ENCODE measurements at regions not wholly inside any gene's neighbourhood (a gene's known extent, or its start where the extent isn't known, plus 50 kb on each side); places are given as distances from the start of the nearest gene placed in this dataset.

- DNase-seq (ENCODE audit: low read depth in 1 of 2, low spot score in 2 of 2) = no peak
Observed at GRCh38 chr3:166199491-166199890, 362.3 kb upstream of the BCHE start.

DNA sequence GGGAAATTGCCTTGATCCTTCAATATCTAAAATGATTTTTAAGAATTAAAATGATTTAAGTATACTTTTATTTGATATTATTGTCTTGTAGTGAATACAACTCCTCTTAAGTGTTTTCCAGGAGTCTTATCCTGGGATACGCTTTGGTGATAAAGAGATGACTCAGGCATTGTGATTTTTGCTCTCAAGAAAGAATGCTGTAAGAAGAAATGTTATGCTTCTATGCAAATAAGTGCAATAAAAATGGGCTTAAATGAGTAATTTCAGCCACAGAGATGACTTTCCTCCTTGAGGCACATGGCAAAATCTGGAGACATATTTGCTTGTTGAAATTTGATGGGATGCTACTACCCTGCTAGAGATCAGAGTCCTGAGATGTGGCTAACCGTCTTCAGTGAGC lies 358.6 kb upstream of the BCHE start:
- no peak for DNase-seq (ENCODE audit: low read depth in 1 of 2, low spot score in 2 of 2)
- H3K4me1 ChIP-seq (replicated peaks) = no peaks in the 10 kb centered on the region
- no peaks in the 10 kb centered on the region for H3K27me3 ChIP-seq (replicated peaks)
- H3K4me3 ChIP-seq = no peak overlapping the region
- no peaks in the 10 kb centered on the region for H3K36me3 ChIP-seq
- no peaks in the 10 kb centered on the region for H3K9me3 ChIP-seq (replicated peaks)
- H3K27ac ChIP-seq = no peak overlapping the region

More at GRCh38 chr3:166199491-166199890, 362.3 kb upstream of the BCHE start:
- Histone ChIP-seq H3K4me3 (no peak overlapping the region), H3K9me3 (replicated peaks) (no peaks in the 10 kb centered on the region), H3K36me3 (no peaks in the 10 kb centered on the region), H3K27me3 (replicated peaks) (no peaks in the 10 kb centered on the region), H3K27ac (no peak overlapping the region), H3K4me1 (replicated peaks) (no peaks in the 10 kb centered on the region)

GRCh38 chr3:166191411-166191810 lies 354.2 kb upstream of the BCHE start:
- no peak overlapping the region for H3K27ac ChIP-seq
- no peak for DNase-seq (ENCODE audit: low read depth in 1 of 2, low spot score in 2 of 2)

GRCh38 chr3:166190360-166190759 lies 353.1 kb upstream of the BCHE start:
- Histone ChIP-seq H3K4me1 (replicated peaks) (no peaks in the 10 kb centered on the region), H3K4me3 (no peak overlapping the region), H3K27me3 (replicated peaks) (no peaks in the 10 kb centered on the region), H3K27ac (no peak overlapping the region), H3K9me3 (replicated peaks) (no peaks in the 10 kb centered on the region), H3K36me3 (no peaks in the 10 kb centered on the region)
- DNase-seq (ENCODE audit: low read depth in 1 of 2, low spot score in 2 of 2) = no peak

More at GRCh38 chr3:166191411-166191810, 354.2 kb upstream of the BCHE start:
- Histone ChIP-seq H3K36me3 (no peaks in the 10 kb centered on the region), H3K27me3 (replicated peaks) (no peaks in the 10 kb centered on the region), H3K4me3 (no peak overlapping the region), H3K9me3 (replicated peaks) (no peaks in the 10 kb centered on the region), H3K4me1 (replicated peaks) (no peaks in the 10 kb centered on the region)

- Histone ChIP-seq H3K9me3 (replicated peaks) (no peaks in the 10 kb centered on the region), H3K4me3 (no peak overlapping the region), H3K4me1 (replicated peaks) (no peaks in the 10 kb centered on the region), H3K27me3 (replicated peaks) (no peaks in the 10 kb centered on the region), H3K36me3 (no peaks in the 10 kb centered on the region), H3K27ac (no peak overlapping the region)
- no peak for DNase-seq (ENCODE audit: low read depth in 1 of 2, low spot score in 2 of 2)
Observed at GRCh38 chr3:166187237-166187636, 350.0 kb upstream of the BCHE start.

GRCh38 chr3:166186003-166186402 lies 348.8 kb upstream of the BCHE start:
- Histone ChIP-seq H3K36me3 (no peaks in the 10 kb centered on the region), H3K9me3 (replicated peaks) (no peaks in the 10 kb centered on the region), H3K4me1 (replicated peaks) (no peaks in the 10 kb centered on the region), H3K27ac (no peak overlapping the region), H3K27me3 (replicated peaks) (no peaks in the 10 kb centered on the region), H3K4me3 (no peak overlapping the region)
- no peak for DNase-seq (ENCODE audit: low read depth in 1 of 2, low spot score in 2 of 2)

- Histone ChIP-seq H3K36me3 (no peaks in the 10 kb centered on the region), H3K27me3 (replicated peaks) (no peaks in the 10 kb centered on the region), H3K4me1 (replicated peaks) (no peaks in the 10 kb centered on the region), H3K9me3 (replicated peaks) (no peaks in the 10 kb centered on the region; the same call in 1 of the 2 replicates), H3K4me3 (no peak overlapping the region), H3K27ac (no peak overlapping the region)
- no peak for DNase-seq (ENCODE audit: low read depth in 1 of 2, low spot score in 2 of 2)
Observed at GRCh38 chr3:166177130-166177529, 339.9 kb upstream of the BCHE start.

DNA sequence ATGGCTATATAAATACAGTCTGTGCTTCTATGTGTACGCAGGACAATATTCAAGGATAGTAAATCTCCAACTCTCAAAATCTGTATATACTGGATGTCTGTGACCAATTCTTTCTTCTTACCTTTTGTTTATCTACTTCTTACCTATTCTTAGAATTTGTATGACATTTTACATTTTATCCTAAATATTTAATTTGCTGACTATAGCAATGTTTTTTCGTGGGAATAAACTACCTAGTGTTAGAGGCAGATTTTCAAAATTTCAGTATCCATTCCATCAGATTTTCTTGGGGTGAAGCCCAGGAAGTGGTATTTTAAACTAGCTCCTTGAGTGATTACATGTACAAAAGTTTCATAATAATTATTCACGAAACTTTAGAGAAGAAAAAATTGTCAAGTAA lies 334.5 kb upstream of the BCHE start:
- H3K36me3 ChIP-seq = no peaks in the 10 kb centered on the region
- no peaks in the 10 kb centered on the region; the same call in 1 of the 2 replicates for H3K9me3 ChIP-seq (replicated peaks)
- H3K4me3 ChIP-seq = no peak overlapping the region
- H3K27ac ChIP-seq = no peak overlapping the region
- DNase-seq (ENCODE audit: low read depth in 1 of 2, low spot score in 2 of 2) = no peak
- no peaks in the 10 kb centered on the region for H3K4me1 ChIP-seq (replicated peaks)
- no peaks in the 10 kb centered on the region for H3K27me3 ChIP-seq (replicated peaks)

GRCh38 chr3:166169681-166170080 lies 332.5 kb upstream of the BCHE start:
- DNase-seq (ENCODE audit: low read depth in 1 of 2, low spot score in 2 of 2) = no peak

GRCh38 chr3:166127969-166128368 lies 290.7 kb upstream of the BCHE start:
- Histone ChIP-seq H3K36me3 (no peaks in the 10 kb centered on the region), H3K27ac (no peak overlapping the region), H3K4me3 (no peak overlapping the region), H3K27me3 (replicated peaks) (no peaks in the 10 kb centered on the region), H3K4me1 (replicated peaks) (no peaks in the 10 kb centered on the region), H3K9me3 (replicated peaks) (no peaks in the 10 kb centered on the region)
- DNase-seq (ENCODE audit: low read depth in 1 of 2, low spot score in 2 of 2) = no peak

More at GRCh38 chr3:166169681-166170080, 332.5 kb upstream of the BCHE start:
- Histone ChIP-seq H3K4me1 (replicated peaks) (no peaks in the 10 kb centered on the region), H3K4me3 (no peak overlapping the region), H3K27me3 (replicated peaks) (no peaks in the 10 kb centered on the region), H3K27ac (no peak overlapping the region), H3K9me3 (replicated peaks) (no peaks in the 10 kb centered on the region; the same call in 1 of the 2 replicates), H3K36me3 (no peaks in the 10 kb centered on the region)

GRCh38 chr3:166125179-166125578 lies 288.0 kb upstream of the BCHE start:
- Histone ChIP-seq H3K4me3 (no peak overlapping the region), H3K27me3 (replicated peaks) (no peaks in the 10 kb centered on the region), H3K9me3 (replicated peaks) (no peaks in the 10 kb centered on the region), H3K36me3 (no peaks in the 10 kb centered on the region), H3K27ac (no peak overlapping the region), H3K4me1 (replicated peaks) (no peaks in the 10 kb centered on the region)
- no peak for DNase-seq (ENCODE audit: low read depth in 1 of 2, low spot score in 2 of 2)

DNA sequence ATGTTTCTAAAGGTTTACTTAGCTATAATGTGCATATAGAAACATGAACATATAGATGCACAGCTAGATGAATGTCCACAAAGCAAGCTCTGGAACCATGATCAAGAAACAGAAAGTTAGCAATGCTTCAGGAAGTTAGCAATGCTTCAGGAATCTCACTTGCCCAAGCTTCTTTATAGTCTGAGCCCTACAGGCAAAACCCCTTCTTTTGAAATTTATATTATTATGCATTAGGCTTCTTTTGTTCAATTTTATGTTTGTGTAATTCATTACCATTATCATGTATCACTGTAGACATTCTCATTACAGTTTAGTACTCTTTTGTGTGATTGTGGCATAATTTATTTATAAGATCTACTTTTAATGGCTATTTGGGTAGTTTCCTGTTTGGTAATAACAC lies 286.4 kb upstream of the BCHE start:
- no peak overlapping the region for H3K4me3 ChIP-seq
- no peak overlapping the region for H3K27ac ChIP-seq
- no peaks in the 10 kb centered on the region for H3K27me3 ChIP-seq (replicated peaks)
- H3K36me3 ChIP-seq = no peaks in the 10 kb centered on the region
- no peak for DNase-seq (ENCODE audit: low read depth in 1 of 2, low spot score in 2 of 2)
- no peaks in the 10 kb centered on the region for H3K4me1 ChIP-seq (replicated peaks)
- no peaks in the 10 kb centered on the region for H3K9me3 ChIP-seq (replicated peaks)

DNA sequence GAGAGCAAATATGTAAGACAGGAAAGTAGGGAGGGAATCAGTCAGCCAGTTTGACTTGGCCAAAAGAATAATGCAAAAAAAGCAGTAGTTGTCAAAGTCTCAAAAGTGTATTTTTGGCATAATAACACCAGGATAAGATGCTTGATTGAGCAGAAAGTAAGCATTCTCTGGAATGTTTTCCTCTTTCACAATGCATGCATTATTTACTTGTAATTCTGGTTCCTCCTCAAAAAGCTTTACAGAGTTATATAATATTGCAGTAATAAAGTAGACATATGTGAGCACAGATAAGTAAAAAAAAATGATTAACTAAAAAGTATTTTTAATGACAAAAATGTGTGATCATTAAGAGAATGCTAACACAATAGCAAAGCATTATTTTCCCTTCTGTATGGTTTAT lies 285.9 kb upstream of the BCHE start:
- H3K36me3 ChIP-seq = no peaks in the 10 kb centered on the region
- H3K4me1 ChIP-seq (replicated peaks) = no peaks in the 10 kb centered on the region
- no peak overlapping the region for H3K4me3 ChIP-seq
- H3K27ac ChIP-seq = no peak overlapping the region
- DNase-seq (ENCODE audit: low read depth in 1 of 2, low spot score in 2 of 2) = no peak
- no peaks in the 10 kb centered on the region for H3K9me3 ChIP-seq (replicated peaks)
- H3K27me3 ChIP-seq (replicated peaks) = no peaks in the 10 kb centered on the region

- no peaks in the 10 kb centered on the region for H3K36me3 ChIP-seq
- DNase-seq (ENCODE audit: low read depth in 1 of 2, low spot score in 2 of 2) = no peak
- H3K9me3 ChIP-seq (replicated peaks) = no peaks in the 10 kb centered on the region
- H3K27ac ChIP-seq = no peak overlapping the region
- no peaks in the 10 kb centered on the region for H3K4me1 ChIP-seq (replicated peaks)
- no peaks in the 10 kb centered on the region for H3K27me3 ChIP-seq (replicated peaks)
- H3K4me3 ChIP-seq = no peak overlapping the region
Observed at GRCh38 chr3:166118049-166118448, 280.8 kb upstream of the BCHE start.

- H3K9me3 ChIP-seq (replicated peaks) = no peaks in the 10 kb centered on the region
- DNase-seq (ENCODE audit: low read depth in 1 of 2, low spot score in 2 of 2) = no peak
- H3K4me3 ChIP-seq = no peak overlapping the region
- H3K27me3 ChIP-seq (replicated peaks) = no peaks in the 10 kb centered on the region
- H3K27ac ChIP-seq = no peak overlapping the region
- H3K4me1 ChIP-seq (replicated peaks) = no peaks in the 10 kb centered on the region
- no peaks in the 10 kb centered on the region for H3K36me3 ChIP-seq
Observed at GRCh38 chr3:166114448-166114847, 277.2 kb upstream of the BCHE start.

Measured in SJSA1 (cell line).